ENCODE measurements at regions not wholly inside any gene's neighbourhood (a gene's known extent, or its start where the extent isn't known, plus 50 kb on each side); places are given as distances from the start of the nearest gene placed in this dataset.

DNA sequence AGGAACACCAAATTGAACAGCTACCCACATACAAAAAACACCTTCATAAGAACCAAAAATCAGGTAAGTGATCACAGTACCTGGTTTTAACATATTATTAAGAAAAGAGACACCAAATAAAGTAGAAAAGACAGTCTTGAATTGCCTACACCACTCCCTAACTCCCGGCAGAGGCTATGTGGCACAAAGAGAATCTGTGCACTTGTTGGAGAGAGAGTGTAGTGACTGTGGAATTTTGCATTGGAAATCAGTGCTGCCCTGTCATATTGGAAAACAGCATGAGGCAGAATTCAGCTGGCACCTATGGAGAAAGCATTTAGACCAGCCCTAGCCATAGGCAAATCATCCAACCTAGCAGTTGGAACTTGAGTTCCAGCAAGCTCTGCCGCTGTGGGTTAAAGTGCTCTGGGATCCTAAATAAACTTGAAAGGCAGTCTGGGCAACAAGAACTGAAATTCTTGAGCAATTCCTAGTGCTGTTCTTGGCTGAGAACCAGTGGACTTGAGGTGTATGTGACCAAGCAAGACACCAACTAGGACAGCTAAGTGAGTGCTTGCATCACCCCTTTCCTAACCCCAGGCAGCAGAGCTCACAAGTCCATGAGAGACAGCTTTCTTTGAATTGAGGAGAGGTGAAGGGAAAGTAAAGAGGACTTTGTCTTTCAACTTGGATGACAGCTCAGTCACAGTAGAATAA, 969.6 kb upstream of the ALCAM start:
- TF ChIP-seq, protein P1, sequence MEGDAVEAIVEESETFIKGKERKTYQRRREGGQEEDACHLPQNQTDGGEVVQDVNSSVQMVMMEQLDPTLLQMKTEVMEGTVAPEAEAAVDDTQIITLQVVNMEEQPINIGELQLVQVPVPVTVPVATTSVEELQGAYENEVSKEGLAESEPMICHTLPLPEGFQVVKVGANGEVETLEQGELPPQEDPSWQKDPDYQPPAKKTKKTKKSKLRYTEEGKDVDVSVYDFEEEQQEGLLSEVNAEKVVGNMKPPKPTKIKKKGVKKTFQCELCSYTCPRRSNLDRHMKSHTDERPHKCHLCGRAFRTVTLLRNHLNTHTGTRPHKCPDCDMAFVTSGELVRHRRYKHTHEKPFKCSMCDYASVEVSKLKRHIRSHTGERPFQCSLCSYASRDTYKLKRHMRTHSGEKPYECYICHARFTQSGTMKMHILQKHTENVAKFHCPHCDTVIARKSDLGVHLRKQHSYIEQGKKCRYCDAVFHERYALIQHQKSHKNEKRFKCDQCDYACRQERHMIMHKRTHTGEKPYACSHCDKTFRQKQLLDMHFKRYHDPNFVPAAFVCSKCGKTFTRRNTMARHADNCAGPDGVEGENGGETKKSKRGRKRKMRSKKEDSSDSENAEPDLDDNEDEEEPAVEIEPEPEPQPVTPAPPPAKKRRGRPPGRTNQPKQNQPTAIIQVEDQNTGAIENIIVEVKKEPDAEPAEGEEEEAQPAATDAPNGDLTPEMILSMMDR (IDR thresholded peaks at IDR 0.05): no peak
- no peak for TF ChIP-seq POLR2AphosphoS5 (IDR thresholded peaks at IDR 0.05)
- no peak for TF ChIP-seq POLR2A (IDR thresholded peaks at IDR 0.05)
- no peak for TF ChIP-seq EP300 (IDR thresholded peaks at IDR 0.05)

Data from sigmoid colon (tissue), 4 donors.